Calu3 (cell line): ENCODE measurements at regions not wholly inside any gene's neighbourhood (a gene's known extent, or its start where the extent isn't known, plus 50 kb on each side); places are given as distances from the start of the nearest gene placed in this dataset.
"Not testable (repeated sequence)": the region's sequence is repeated elsewhere in the genome, so short reads cannot be mapped to it uniquely, and the experiment has no call there.

ENCODE experiments used
- BruUV-seq: library from RNA; stranded (reverse); fragments of 400-500 nt; replicated peaks from 2 replicates; lab custom pipeline; 2021; lab: Mats Ljungman, UMichigan
- CTCF ChIA-PET: fragments of 300-600 bp; sonication (Branson Sonifier 250); formaldehyde crosslinking; loops from one replicate; lab custom pipeline; 2022; ENCODE audit warnings: antibody characterized with exemption; lab: Charles Lee
- DNase-seq: peaks from one replicate; pipeline ENCODE4 v3.0.0; 2022
- H3K27ac Mint-ChIP-seq: one replicate; pipeline ENCODE4 v1.8.0; 2022; ENCODE audit warnings: mixed read lengths; ENCODE audit not compliant: unreplicated experiment
- H3K27me3 Mint-ChIP-seq: one replicate; pipeline ENCODE4 v1.8.0; 2022; ENCODE audit warnings: mixed read lengths; ENCODE audit not compliant: unreplicated experiment
- H3K36me3 Mint-ChIP-seq: one replicate; pipeline ENCODE4 v1.8.0; 2022; ENCODE audit warnings: mild to moderate bottlenecking, moderate library complexity, mixed read lengths; ENCODE audit not compliant: insufficient read depth, unreplicated experiment
- H3K4me1 Mint-ChIP-seq: one replicate; pipeline ENCODE4 v1.8.0; 2022; ENCODE audit warnings: mild to moderate bottlenecking, low read depth, mixed read lengths; ENCODE audit not compliant: unreplicated experiment
- H3K4me3 Mint-ChIP-seq: one replicate; pipeline ENCODE4 v1.8.0; 2022; ENCODE audit warnings: mild to moderate bottlenecking, low read depth, moderate library complexity, mixed read lengths; ENCODE audit not compliant: unreplicated experiment
- H3K9me3 Mint-ChIP-seq: one replicate; pipeline ENCODE4 v1.8.0; 2022; ENCODE audit warnings: low read depth, mixed read lengths; ENCODE audit not compliant: unreplicated experiment
- CTCF ChIP-seq: fragments of 200-600 bp; IDR thresholded peaks from one replicate; pipeline ENCODE4 v1.8.0; 2022; ENCODE audit warnings: antibody characterized with exemption; ENCODE audit not compliant: unreplicated experiment
- intact Hi-C: fragments of 100-400 bp; cut with micrococcal nuclease; formaldehyde crosslinking; loops from one replicate; pipeline ENCODE4 v1.10.0; 2022; ENCODE audit not compliant: unreplicated experiment

- TF ChIP-seq CTCF = no peak
- no peak overlapping the region for H3K4me3 Mint-ChIP-seq
- H3K27me3 Mint-ChIP-seq = no peaks in the 10 kb centered on the region
- H3K36me3 Mint-ChIP-seq = no peaks in the 10 kb centered on the region
- no peak overlapping the region for H3K27ac Mint-ChIP-seq
- CTCF ChIA-PET = interaction anchor here (0.7 kb wide), 1 partner anchor 25 kb away, joined by 4 read pairs; no protein-coding TSS in a partner anchor
- no peak for DNase-seq
- intact Hi-C loops = no loop called here
- BruUV-seq = no TSS peak
- no peaks in the 10 kb centered on the region for H3K9me3 Mint-ChIP-seq
- no peaks in the 10 kb centered on the region for H3K4me1 Mint-ChIP-seq
These were observed 389.1 kb upstream of the ST8SIA4 start for GRCh38 chr5:101292199-101292598.

- H3K9me3 Mint-ChIP-seq, H3K4me1 Mint-ChIP-seq, H3K27ac Mint-ChIP-seq, BruUV-seq, intact Hi-C loops, DNase-seq, H3K4me3 Mint-ChIP-seq, CTCF ChIA-PET, H3K36me3 Mint-ChIP-seq, H3K27me3 Mint-ChIP-seq: not testable (repeated sequence)
These were observed 387.7 kb upstream of the ST8SIA4 start for GRCh38 chr5:101290761-101291160.

GRCh38 chr5:101288633-101289032, 385.6 kb upstream of the ST8SIA4 start:
- no peak overlapping the region for H3K27ac Mint-ChIP-seq
- H3K36me3 Mint-ChIP-seq = no peaks in the 10 kb centered on the region
- TF ChIP-seq CTCF = no peak
- H3K9me3 Mint-ChIP-seq = no peaks in the 10 kb centered on the region
- CTCF ChIA-PET = no interaction called here
- H3K4me3 Mint-ChIP-seq = no peak overlapping the region
- H3K27me3 Mint-ChIP-seq = no peaks in the 10 kb centered on the region
- no TSS peak for BruUV-seq
- intact Hi-C loops = no loop called here
- no peaks in the 10 kb centered on the region for H3K4me1 Mint-ChIP-seq
- no peak for DNase-seq

- TF ChIP-seq CTCF = no peak
- no peaks in the 10 kb centered on the region for H3K27me3 Mint-ChIP-seq
- no peaks in the 10 kb centered on the region for H3K4me1 Mint-ChIP-seq
- no TSS peak for BruUV-seq
- H3K9me3 Mint-ChIP-seq = no peaks in the 10 kb centered on the region
- H3K4me3 Mint-ChIP-seq = no peak overlapping the region
- DNase-seq = no peak
- no peaks in the 10 kb centered on the region for H3K36me3 Mint-ChIP-seq
- intact Hi-C loops = no loop called here
- no peak overlapping the region for H3K27ac Mint-ChIP-seq
- CTCF ChIA-PET = no interaction called here
These were observed 381.8 kb upstream of the ST8SIA4 start for GRCh38 chr5:101284736-101285375.

GRCh38 chr5:101283938-101284337, 380.9 kb upstream of the ST8SIA4 start:
- H3K36me3 Mint-ChIP-seq, H3K27ac Mint-ChIP-seq, BruUV-seq, H3K9me3 Mint-ChIP-seq, H3K4me1 Mint-ChIP-seq, H3K27me3 Mint-ChIP-seq, intact Hi-C loops, DNase-seq, H3K4me3 Mint-ChIP-seq: not testable (repeated sequence)
- CTCF ChIA-PET = interaction anchor here (0.5 kb wide), 1 partner anchor 9 kb away, joined by 3 read pairs; no protein-coding TSS in a partner anchor
